ENCODE measurements at regions not wholly inside any gene's neighbourhood (a gene's known extent, or its start where the extent isn't known, plus 50 kb on each side); places are given as distances from the start of the nearest gene placed in this dataset.

DNA sequence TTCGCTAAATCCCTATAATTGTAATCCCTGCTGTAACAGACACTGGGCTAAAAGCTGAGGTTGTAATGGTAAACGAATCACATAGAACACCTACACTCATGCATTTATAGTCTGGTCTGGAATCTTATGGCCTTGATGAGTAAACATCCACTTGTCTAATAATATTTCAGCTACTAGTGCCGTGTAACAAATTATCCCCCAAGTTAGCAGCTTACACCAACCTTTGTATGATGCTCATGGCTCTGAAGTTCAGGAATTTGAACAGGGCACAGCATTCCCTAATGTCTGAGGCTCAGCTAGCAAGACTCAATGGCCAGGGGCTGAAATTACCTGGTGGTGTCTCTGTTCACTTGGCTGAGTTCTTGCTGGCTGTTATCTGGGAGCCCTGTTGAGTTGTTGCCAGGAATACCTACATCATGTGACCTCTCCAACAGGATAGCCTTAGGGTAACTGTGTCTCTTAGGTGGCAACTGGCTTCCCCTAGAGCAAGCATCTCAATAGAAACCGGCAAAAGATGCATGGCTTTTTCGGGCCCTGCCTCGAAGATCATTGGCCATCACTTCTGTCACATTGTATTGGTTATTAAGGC lies 100.9 kb upstream of the TMEM170B start:
- TF ChIP-seq, protein P1, sequence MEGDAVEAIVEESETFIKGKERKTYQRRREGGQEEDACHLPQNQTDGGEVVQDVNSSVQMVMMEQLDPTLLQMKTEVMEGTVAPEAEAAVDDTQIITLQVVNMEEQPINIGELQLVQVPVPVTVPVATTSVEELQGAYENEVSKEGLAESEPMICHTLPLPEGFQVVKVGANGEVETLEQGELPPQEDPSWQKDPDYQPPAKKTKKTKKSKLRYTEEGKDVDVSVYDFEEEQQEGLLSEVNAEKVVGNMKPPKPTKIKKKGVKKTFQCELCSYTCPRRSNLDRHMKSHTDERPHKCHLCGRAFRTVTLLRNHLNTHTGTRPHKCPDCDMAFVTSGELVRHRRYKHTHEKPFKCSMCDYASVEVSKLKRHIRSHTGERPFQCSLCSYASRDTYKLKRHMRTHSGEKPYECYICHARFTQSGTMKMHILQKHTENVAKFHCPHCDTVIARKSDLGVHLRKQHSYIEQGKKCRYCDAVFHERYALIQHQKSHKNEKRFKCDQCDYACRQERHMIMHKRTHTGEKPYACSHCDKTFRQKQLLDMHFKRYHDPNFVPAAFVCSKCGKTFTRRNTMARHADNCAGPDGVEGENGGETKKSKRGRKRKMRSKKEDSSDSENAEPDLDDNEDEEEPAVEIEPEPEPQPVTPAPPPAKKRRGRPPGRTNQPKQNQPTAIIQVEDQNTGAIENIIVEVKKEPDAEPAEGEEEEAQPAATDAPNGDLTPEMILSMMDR (IDR thresholded peaks at IDR 0.05; ENCODE audit: low read length): no peak
- TF ChIP-seq EZH2 (IDR thresholded peaks at IDR 0.05; ENCODE audit: borderline replicate concordance, low read length): no peak
